ENCODE measurements at regions not wholly inside any gene's neighbourhood (a gene's known extent, or its start where the extent isn't known, plus 50 kb on each side); places are given as distances from the start of the nearest gene placed in this dataset.

GRCh38 chr9:16143310-16143709 lies 590.5 kb downstream of the CCDC171 start:
- Mint-ChIP-seq H3K9me3 (no peaks in the 10 kb centered on the region), H3K27me3 (no peaks in the 10 kb centered on the region), H3K4me3 (no peak overlapping the region), H3K36me3 (no peaks in the 10 kb centered on the region), H3K4me1 (ENCODE audit: unreplicated experiment) (peaks cover 46% of the 10 kb centered on the region), H3K27ac (no peak overlapping the region)
- no peak for TF ChIP-seq CTCF (conservative IDR thresholded peaks at IDR 0.05)
- no peak for DNase-seq (ENCODE audit: extremely low spot score, unreplicated experiment)

- no peak overlapping the region for H3K27ac Mint-ChIP-seq
Observed at GRCh38 chr9:16143947-16144890, 591.4 kb downstream of the CCDC171 start.

GRCh38 chr9:16145196-16145950 lies 592.5 kb downstream of the CCDC171 start:
- Mint-ChIP-seq H3K9me3 (peaks cover 3% of the 10 kb centered on the region), H3K4me3 (no peak overlapping the region), H3K4me1 (ENCODE audit: unreplicated experiment) (peaks cover 35% of the 10 kb centered on the region), H3K27me3 (no peaks in the 10 kb centered on the region), H3K36me3 (no peaks in the 10 kb centered on the region), H3K27ac (no peak overlapping the region)
- TF ChIP-seq CTCF (conservative IDR thresholded peaks at IDR 0.05) = no peak
- no peak for DNase-seq (ENCODE audit: extremely low spot score, unreplicated experiment)

More at GRCh38 chr9:16143947-16144890, 591.4 kb downstream of the CCDC171 start:
- Mint-ChIP-seq H3K9me3 (peaks cover 3% of the 10 kb centered on the region), H3K27me3 (no peaks in the 10 kb centered on the region), H3K36me3 (no peaks in the 10 kb centered on the region), H3K4me3 (no peak overlapping the region), H3K4me1 (ENCODE audit: unreplicated experiment) (peaks cover 38% of the 10 kb centered on the region)
- no peak for TF ChIP-seq CTCF (conservative IDR thresholded peaks at IDR 0.05)
- DNase-seq (ENCODE audit: extremely low spot score, unreplicated experiment) = no peak

- peaks cover 44% of the 10 kb centered on the region for H3K4me1 Mint-ChIP-seq (ENCODE audit: unreplicated experiment)
- TF ChIP-seq CTCF (conservative IDR thresholded peaks at IDR 0.05) = no peak
Observed at GRCh38 chr9:16147726-16148125, 594.9 kb downstream of the CCDC171 start.

GRCh38 chr9:16150501-16150900 lies 597.7 kb downstream of the CCDC171 start:
- Mint-ChIP-seq H3K4me1 (ENCODE audit: unreplicated experiment) (peaks cover 46% of the 10 kb centered on the region), H3K9me3 (peaks cover 3% of the 10 kb centered on the region), H3K36me3 (no peaks in the 10 kb centered on the region), H3K27ac (peak overlapping the region; percentile 29), H3K4me3 (peak overlapping the region; percentile 2), H3K27me3 (peaks cover 11% of the 10 kb centered on the region)
- DNase-seq (ENCODE audit: extremely low spot score, unreplicated experiment) = no peak
- TF ChIP-seq CTCF (conservative IDR thresholded peaks at IDR 0.05) = no peak

More at GRCh38 chr9:16147726-16148125, 594.9 kb downstream of the CCDC171 start:
- H3K9me3 Mint-ChIP-seq = peaks cover 3% of the 10 kb centered on the region
- no peak overlapping the region for H3K27ac Mint-ChIP-seq
- H3K27me3 Mint-ChIP-seq = peaks cover 4% of the 10 kb centered on the region
- no peaks in the 10 kb centered on the region for H3K36me3 Mint-ChIP-seq
- H3K4me3 Mint-ChIP-seq = no peak overlapping the region
- DNase-seq (ENCODE audit: extremely low spot score, unreplicated experiment) = no peak
